RPMI8226 (cell line): ENCODE measurements at regions not wholly inside any gene's neighbourhood (a gene's known extent, or its start where the extent isn't known, plus 50 kb on each side); places are given as distances from the start of the nearest gene placed in this dataset.
A peak's percentile ranks its signal among the peaks of the same experiment; 100 is the strongest.

Experiments
- DNase-seq: peaks from one replicate; pipeline ENCODE4 v3.0.0-alpha.2; 2015

DNA sequence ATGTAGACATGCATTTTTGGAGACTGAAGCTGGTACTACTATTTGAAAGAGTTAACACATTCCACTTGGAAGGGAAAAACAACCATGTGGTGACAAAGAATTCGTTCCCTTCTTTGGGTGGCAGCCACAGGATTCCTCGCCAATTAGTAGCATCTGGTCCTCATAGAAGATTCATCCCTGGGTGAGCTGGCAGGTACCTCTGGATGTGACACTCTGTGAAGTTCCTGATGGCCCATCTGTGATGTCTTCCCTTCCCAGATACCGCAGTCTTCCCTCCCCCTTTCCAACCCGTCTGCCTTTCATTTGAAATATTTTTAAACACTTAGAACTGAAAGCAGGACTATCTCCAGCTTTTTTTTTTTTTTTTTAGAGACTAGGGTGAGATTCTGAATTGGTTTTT is 569.5 kb downstream of the TYW1 start:
- DNase-seq: no peak

DNA sequence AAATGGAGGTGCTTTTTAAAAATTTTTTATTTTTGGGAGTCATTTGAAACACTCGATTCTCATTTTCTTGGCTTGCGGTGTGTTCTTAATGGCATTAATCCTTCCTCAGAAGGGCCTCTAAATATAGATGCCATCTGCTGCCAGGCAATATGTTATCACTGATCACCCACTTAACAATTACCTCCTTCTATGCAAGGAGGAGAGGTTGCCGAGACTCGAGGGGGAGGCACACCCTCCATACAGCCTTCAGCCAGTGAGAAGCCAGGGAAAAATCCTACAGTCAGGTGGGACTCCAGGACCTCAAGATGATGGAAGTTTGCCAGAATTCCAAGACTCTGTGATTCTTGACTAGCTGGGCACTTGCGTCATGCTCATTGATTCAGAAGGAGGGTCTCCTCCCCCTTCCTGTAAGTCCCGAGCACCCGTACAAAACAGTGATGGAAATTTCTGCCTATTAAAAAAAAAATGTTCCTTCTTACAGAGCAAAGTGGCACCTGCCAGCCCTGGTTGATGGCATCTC is 574.5 kb downstream of the TYW1 start:
- DNase-seq: no peak

DNA sequence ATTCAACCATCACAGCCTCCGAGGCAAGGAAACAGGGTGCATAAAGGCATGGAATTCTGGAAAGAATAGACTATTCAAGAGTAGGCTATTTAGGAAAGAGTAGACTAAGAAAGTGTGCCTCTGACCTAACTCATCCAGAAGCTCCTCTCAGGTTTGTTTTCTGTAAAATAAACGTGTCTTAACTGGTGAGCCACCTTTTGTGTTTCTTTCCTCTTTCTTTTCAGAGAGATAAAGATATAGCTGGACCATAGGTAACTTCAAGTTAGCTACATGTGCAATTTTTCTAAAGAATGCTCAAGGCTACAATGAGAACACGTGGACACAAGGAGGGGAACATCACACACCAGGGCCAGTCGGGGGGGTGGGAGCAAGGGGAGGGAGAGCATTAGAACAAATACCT is 577.0 kb downstream of the TYW1 start:
- no peak for DNase-seq

DNA sequence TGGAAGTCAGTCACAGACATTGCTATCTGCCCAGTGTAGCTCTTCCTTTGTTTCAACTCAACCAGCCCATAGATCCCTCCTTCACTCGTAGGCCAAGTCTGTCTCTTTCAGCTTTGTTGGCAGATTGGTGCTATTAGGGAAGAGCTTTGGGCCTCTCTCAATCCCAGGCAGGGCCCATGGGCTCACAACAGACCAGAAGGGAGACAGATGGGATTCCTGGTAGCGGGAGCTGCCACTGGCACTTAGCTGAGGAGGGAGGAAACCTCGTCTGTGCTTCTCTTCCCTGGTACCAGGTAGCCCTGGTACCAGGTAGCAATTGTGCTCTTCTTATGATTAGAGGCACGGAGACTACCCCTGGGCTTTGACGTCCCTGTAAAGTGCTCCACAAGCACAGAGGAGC is 592.0 kb downstream of the TYW1 start:
- DNase-seq: no peak

DNA sequence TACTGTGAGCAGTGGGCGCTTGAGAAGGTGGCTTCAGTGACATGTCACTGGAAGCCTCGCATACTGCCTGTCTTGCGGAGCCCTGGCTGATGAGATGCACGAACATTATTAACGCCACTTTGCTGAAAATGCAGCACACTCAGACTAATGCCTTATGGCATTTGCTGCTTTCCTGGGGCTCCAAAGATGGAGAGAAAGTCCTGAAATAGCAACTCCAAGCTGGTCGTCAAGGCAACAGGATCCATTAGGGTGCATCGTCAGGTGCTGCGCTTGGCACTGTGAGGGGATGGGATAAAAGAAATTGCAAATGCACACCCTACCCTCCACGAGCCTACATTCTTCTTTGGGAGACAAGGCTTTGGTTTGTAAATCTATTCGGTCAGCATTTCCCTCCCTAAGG is 592.5 kb downstream of the TYW1 start:
- DNase-seq: no peak

DNA sequence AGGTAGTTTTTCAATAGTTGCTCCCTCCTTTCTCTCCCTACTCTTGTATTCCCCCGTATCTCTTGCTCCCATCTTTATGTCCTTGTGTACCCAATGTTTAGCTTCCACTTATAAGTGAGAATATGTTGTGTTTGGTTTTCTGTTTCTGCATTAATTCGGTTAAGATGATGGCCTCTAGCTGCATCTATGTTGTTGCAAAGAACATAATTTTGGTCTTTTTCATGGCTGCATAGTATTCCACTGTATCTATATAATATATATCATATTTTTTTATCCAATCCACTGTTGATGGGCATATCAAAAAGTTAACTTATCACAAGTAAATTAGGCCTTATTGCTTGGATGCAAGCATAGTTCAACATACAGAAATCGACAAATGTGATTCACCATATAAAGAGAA is 594.0 kb downstream of the TYW1 start:
- no peak for DNase-seq

DNA sequence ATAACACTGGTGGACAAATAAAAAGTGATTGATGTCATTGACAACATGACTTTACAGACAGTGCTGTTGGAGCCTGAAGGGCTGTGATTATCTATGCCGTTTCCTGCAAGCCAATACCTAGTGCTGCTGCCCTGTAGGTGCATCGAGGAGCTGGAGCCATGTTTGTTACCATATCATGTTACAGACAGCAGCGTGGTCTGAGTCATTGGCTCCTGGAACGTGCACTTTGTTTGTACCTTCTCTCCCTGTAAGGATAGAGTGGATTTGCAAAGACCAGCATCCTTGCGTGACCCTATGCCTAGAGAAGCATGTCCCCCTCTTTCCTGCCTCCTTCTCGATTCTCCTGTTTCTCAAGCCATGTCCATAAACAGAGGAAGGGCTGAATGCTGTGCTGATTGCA is 597.2 kb downstream of the TYW1 start:
- DNase-seq: no peak

DNA sequence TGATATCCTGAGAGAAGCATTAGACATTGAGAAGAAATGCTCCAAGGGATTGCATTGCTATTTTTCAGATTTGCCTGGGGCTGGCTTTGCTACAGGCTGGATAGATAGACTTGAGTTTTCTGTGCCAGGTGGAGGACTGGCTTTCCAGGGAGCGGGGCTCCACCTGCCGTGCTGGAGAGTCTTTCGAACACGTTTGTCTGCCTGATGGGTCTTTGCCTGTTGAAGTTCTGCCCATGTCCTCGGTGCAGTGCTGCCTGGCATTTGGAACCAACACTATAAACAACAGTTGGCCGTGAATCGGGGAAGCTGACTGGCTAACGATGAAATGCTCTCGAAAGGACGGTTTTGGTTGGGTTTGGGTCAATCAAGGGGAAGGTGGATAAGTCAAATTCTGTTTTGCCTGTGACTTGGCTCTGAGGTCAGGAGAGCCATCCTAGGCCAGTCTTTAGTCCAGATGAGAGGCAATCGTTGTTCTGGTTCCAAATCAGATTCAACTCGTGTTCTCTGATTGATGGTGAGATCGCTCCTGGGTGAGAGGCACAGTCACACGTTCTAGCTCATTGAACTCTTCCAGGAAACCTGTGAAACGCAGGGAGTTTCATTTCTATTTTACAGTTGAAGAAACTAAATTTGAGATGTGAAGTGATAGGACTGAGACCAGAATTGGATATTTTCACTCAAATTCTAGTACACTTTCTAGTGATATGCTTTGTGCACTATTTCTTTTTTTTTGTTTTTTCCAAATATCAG is 599.0 kb downstream of the TYW1 start:
- no peak for DNase-seq

DNA sequence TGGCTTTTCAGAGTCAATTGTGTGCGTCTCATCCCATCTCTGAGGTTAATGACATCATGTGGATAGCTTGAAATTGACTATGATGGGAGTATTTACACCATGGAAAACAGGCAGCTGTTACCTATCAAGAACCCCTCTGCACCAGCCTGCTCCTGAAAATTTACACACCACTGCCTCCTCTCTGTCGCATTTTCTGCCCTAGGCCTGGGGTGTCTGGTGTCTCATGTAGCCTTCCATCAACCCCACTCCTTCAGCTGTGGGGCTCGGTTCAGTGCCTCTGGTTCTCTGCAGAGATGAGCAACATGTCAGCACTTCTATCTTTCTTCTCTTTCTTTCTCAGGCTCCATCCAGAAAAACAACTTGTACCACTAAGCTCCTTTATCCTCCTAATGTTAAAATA is 600.5 kb downstream of the TYW1 start:
- no peak for DNase-seq

DNA sequence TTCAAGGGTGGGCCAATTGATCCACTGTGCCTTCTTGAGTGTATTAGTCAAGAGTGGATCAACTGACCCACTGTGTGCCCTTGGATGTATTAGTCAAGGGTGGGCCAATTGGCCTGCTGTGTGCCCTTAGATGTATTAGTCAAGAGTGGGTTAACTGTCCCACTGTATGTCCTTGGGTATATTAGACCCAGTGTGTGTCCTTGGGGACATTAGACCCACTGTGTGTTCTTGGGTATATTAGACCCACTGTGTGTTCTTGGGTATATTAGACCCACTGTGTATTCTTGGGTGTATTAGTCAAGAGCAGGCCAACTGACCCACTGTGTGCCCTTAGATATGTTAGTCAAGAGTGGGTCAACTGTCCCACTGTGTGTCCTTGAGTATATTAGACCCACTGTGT is 601.8 kb downstream of the TYW1 start:
- DNase-seq: no peak

DNA sequence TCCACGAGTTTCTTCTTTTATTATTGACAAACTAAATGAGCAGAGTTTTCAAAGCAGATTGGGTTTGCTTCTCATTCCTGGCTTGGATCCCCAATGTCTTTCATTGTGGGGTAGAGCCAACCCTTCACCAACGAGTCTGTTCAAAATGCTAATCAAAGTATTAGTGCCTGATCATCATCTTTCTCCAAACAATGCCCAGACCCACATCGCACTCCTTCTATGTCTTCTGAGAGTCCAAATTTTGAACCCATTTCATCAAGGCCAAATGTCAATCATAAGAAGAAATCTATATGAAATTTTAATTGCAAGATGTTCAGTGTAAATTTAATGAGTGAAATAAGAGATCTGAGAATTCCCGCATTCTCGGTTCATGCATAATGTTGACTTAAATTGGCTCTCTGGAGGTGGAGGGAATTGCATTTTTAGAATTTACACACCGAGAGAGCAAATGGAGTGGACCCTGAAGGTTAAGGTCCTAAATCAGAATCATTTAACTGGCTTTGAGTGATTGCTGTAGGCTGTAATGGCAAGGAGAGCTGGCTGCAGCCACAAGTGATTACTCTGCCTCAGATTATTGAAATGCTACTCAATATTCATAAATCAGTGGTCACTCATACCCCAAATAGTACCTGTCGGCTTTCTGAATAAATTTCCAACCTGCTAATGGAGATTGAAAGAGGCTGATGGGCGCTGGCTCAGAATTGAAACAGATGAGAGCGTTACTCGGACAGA is 602.9 kb downstream of the TYW1 start:
- DNase-seq: no peak

DNA sequence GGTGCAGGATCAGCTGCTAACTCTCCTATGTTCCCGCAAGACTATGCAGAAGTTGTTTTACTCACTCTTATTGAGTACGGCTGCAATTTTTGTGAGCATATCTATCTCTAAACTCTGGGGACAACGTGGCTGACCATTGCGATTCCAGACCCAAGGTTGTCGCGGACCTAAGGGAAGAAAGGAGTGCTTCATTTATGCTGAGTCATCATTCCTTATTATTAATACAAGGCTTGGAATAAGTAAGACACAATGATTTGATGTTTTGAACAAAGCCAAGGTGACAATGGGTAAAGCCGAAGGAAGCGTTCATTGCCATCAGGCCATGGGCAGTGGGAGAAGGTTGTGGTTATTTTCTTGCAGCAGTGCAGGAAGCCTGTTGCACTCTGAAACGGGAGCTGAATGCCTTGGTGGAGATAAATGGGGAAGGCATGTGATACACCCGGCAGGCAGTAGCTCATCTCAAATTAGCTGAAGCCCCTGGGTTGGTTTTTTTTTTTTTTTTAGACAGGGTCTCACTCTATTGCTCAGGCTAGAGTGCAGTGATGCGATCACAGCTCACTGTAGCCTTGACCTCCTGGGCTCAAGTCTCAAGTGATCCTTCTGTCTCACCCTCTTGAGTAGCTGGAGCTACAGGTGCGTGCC is 605.7 kb downstream of the TYW1 start:
- DNase-seq: no peak

DNA sequence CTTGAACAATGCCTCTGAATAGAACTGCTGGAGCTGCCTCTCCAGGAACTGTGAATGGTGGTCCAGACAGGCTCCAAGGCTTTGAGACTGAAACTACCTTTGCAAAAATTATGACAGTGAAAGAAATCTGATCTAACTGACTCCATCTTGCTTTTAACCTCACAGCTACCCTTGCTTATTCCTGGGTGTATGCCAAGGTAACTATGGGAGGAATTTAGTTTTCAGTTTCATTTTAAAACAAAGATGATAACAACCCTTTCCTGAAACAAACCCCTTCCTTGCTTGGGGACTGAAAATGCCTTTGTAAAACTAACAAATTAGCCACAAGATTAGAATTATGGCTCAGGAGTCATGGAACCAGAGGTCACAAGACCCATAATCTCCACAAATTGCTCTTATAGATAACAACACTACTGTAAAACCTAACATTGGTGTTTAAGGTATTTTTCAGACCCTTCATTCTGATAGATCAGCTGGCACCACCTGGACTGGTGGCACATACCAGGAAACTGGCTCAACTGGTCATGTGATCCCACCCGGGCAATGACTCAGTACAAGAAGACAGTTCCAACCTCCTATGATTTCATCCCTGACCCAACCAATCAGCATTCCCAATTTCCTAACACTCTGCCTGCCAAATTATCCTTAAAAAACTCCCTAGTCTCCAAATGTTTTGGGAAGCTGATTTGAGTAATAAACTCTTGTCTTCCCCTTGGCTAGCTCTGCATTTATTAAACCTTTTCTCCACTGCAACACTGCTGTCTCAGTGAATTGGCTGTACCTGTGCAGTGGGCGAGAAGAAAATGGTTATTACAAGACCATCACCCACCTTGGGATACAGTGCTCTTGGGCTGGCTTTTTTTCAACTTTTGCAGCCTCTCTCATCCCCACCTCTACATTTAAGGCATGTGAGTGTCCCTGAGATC is 608.1 kb downstream of the TYW1 start:
- peak; percentile 60 for DNase-seq

DNA sequence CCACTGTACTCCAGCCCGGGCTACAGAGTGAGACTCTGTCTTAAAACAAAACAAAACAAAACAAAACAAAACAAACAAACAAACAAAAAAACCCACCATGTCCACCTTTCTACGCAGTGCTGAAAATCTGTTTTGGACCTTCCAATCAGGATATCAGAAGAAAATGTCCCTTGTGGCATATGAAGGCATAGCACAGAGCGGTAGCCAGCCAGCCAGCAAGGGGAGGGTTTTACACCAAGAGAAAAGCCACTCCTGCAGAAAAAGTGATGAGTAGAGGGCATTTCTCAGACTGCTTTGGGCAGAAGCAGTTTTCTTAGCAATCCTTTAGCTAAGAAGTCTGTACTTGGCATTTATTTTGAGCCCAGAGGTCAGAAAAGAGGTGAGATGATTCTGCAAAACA is 612.2 kb downstream of the TYW1 start:
- peak; percentile 75 for DNase-seq

DNA sequence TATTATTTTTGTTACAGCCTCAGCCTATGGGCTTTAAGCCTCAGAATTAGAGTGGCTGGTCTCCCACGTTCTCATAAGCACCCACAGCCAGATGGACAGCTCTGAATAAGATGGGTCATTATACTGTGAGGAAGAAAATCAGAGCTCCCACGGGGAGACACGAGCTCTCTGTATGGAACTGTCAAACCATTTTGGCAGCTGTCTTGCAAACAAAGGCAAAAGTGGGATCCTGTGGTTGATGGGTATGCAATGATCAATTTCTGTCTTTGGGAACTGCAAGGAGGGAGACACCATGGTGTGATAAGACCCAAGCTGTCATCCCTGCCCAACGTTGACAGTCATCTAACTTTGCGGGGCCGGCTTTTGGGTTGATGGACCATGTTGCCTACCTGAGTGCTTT is 614.3 kb downstream of the TYW1 start:
- no peak for DNase-seq

DNA sequence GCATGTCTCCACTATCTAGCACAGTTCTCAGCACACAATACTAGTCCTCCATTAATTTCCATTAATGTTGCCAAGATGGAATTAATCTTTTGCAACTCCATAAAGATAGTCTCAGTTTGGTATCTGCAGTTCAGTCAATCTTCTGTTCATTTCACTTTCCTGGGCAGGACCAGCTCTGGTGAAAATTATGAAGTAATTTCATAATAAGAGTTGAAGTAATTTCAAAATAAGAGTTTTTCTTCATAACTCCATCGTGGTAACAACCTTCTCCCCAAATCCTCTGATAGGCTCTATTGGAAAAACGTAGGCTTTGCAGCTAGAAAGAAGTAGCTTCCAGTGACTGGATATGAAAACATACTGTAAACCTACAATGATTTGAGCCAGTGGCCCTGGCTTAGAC is 618.2 kb downstream of the TYW1 start:
- DNase-seq: no peak

DNA sequence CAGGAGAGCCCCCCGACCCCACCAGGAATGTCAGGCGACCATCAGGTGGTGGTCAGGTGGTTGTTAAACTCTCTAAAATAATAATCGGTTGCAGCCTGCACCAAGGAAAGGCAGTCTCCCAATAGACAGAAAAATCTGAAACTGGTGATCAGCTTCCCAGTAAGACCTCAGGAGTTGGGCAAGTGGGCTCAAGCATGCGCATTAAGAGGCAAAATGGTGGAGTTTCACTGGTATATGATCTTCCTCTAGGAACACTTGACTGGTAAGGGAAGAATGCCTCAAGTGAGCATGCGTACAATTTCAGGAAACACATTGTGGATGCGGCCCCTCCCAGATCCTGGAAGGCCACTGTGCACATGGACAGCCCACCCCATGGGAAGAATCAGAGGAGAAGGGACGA is 619.9 kb downstream of the TYW1 start:
- no peak for DNase-seq

DNA sequence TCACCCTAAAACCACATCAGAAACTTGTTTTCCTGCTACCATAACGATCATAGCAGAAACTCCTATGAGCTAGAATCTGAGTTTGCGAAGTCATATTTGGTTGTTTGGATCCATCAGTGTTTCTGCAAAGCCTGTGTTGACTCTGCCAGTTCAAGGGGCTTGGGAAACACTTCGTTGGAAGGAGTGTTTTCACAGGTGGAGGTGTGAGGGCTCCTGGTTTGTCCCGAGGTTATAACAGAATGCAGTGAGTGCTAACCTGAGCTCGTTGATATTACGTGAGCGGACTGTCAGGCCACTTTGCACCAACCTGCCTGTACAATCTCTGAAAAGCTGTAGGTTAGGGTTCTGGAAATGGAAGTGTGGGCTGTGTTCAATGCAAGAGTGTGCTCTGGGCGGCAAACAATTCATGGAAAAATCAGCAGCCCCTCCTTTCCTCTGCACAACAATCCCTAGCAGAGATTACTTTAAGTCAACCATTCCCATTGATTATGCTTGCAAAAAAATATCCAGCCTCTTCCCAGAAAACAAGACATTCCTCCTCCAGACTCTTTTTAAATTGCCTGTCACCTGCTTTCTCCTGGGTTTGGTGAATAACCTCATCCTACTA is 622.0 kb downstream of the TYW1 start:
- no peak for DNase-seq

DNA sequence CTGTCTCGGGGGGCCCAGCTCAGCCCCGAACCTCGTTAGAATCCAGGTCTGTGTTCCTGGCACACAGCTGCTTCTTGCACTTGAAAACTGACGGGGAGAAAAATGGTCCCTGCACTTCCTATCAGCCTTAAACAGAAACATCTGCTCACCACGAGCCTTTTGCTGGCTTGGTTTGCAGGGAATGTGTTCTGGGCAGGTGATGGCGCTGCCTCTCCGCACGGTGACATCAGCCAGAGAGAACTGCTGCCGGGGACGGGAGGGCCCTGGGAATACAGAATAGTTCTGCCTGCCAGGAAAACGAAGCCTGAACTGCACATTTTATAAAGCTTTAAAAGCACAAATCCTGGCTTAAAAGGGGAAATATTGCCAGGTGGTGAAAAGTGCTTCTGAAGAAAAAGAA is 622.5 kb downstream of the TYW1 start:
- DNase-seq: peak; percentile 54

DNA sequence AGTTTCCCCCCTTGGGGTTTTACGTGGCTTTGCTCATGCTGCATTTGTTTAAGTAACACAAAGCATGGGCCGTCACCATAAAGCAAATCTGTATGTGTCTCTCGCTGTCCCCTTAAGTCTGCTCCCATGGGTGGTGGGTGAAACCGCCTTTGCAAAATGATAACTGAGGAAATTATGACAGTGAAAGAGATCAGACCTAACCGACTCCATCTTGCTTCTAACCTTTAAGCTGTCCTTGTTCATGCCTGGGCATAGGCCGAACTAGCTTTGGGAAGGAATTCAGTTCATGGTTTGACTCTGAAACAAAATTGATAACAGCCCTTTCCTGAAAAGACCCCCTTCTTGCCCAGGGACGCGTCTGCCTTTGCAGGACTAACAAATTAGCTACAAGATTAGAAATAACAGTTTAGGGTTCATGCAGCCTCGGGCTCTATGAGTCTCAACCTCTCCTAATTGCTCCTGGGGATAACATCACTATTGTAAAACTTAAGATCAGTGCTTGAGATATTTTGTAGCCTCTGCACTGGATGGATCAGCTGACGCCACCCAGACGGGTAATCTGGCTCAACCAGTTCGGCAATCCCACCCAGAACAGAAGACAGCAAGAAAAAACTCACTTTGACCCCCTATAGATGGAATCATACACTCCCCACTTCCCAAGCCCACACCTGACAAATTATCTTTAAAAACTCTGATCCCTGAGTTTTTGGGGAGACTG is 623.7 kb downstream of the TYW1 start:
- DNase-seq: no peak

DNA sequence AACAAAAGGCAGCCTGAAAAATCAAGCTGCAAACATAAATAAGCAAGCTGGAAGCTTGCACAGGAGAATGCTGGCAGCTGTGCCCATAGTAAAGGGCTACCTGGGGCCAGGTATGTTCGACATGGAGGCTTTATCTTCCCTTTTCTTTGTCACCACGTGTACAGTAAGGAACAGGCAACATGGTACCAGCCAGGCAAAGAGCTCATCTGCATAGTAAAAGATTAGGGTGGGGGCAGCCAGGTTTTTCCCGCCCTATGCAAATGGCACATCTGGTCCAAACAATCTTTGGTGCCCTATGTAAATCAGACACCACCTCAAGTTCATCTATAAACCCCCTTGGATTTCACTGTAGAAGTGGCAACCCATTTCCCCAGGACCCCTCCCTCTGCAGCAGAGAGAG is 625.1 kb downstream of the TYW1 start:
- DNase-seq: no peak

DNA sequence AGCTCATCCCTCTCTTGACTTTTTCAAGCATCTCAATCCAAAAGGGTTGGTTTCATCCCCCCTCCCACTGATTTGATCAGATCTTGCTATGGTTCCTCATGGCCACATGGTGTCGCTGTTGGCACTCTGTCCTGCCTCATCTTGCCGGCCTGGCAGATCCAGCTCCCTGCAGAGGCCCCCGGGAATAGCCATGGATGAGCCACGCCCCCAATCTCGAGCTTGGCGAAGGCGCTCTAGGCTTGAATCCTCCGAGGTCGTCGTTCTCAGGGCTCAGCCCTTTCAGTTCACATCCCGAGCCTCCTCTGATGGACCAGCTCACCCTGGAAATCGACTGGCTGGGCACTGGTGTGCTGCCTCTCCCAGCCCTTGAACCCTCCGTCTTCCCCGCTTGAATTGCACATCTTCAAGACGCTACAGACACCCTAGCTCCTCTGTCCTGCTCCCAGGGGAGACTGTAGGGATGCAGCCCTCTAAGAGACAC is 628.7 kb downstream of the TYW1 start:
- peak; percentile 65 for DNase-seq
